Stimulated activated naive CD8-positive, alpha-beta T cell treated with anti-CD3 and anti-CD28 coated beads, Interleukin-15, amount 100 ng/mL, for 72 hours (primary cell): ENCODE measurements at regions not wholly inside any gene's neighbourhood (a gene's known extent, or its start where the extent isn't known, plus 50 kb on each side); places are given as distances from the start of the nearest gene placed in this dataset.

Experiments
- ATAC-seq: fragments of 150-1000 bp; cut with Tn5 transposase; 2 replicates; pipeline ENCODE4 v1.10.0; 2021; ENCODE audit warnings: mild to moderate bottlenecking, moderate library complexity
- DNase-seq, 2 donors: peaks; one replicate each; pipeline ENCODE4 v3.0.0; 2021 to 2022
- H3K27ac Mint-ChIP-seq, 2 donors: one replicate each; pipeline ENCODE4 v1.8.0; 2022; ENCODE audit warnings: mild to moderate bottlenecking in 2 of 2, mixed read lengths in 2 of 2, moderate library complexity in 2 of 2
- H3K27me3 Mint-ChIP-seq: one replicate; pipeline ENCODE4 v1.8.0; 2022; ENCODE audit warnings: mixed read lengths
- H3K4me1 Mint-ChIP-seq: one replicate; pipeline ENCODE4 v1.8.0; 2022; ENCODE audit warnings: mild to moderate bottlenecking, mixed read lengths
- H3K4me3 Mint-ChIP-seq, 2 donors: one replicate each; pipeline ENCODE4 v1.8.0; 2022; ENCODE audit warnings: mild to moderate bottlenecking in 2 of 2, mixed read lengths in 2 of 2, moderate library complexity in 1 of 2
- H3K9me3 Mint-ChIP-seq, 2 donors: one replicate each; pipeline ENCODE4 v1.8.0; 2022; ENCODE audit warnings: mixed read lengths in 2 of 2

GRCh38 chr13:75945841-75946482, 309.8 kb downstream of the LMO7 start:
- H3K9me3 Mint-ChIP-seq: no peaks in the 10 kb centered on the region
- no peaks in the 10 kb centered on the region for H3K27me3 Mint-ChIP-seq
- H3K27ac Mint-ChIP-seq: no peak overlapping the region
- H3K4me1 Mint-ChIP-seq: no peaks in the 10 kb centered on the region
- DNase-seq (no peak), ATAC-seq (no peak)
- no peak overlapping the region for H3K4me3 Mint-ChIP-seq

GRCh38 chr13:75938811-75939560, 302.9 kb downstream of the LMO7 start:
- ATAC-seq: no peak

GRCh38 chr13:75936791-75937190, 300.7 kb downstream of the LMO7 start:
- Mint-ChIP-seq H3K27ac (no peak overlapping the region), H3K4me1 (no peaks in the 10 kb centered on the region), H3K9me3 (no peaks in the 10 kb centered on the region), H3K4me3 (no peak overlapping the region), H3K27me3 (no peaks in the 10 kb centered on the region)
- DNase-seq (no peak), ATAC-seq (no peak)

More at GRCh38 chr13:75938811-75939560, 302.9 kb downstream of the LMO7 start:
- no peaks in the 10 kb centered on the region for H3K4me1 Mint-ChIP-seq
- H3K27ac Mint-ChIP-seq: no peak overlapping the region
- no peaks in the 10 kb centered on the region for H3K9me3 Mint-ChIP-seq
- DNase-seq: no peak
- H3K27me3 Mint-ChIP-seq: no peaks in the 10 kb centered on the region
- no peak overlapping the region for H3K4me3 Mint-ChIP-seq

- Mint-ChIP-seq H3K4me3 (no peak overlapping the region), H3K27me3 (peaks cover 5% of the 10 kb centered on the region), H3K4me1 (no peaks in the 10 kb centered on the region), H3K27ac (no peak overlapping the region), H3K9me3 (no peaks in the 10 kb centered on the region)
- no peak for DNase-seq
- no peak for ATAC-seq
These were observed 299.7 kb downstream of the LMO7 start for GRCh38 chr13:75935805-75936204.

- no peak overlapping the region for H3K27ac Mint-ChIP-seq
- H3K4me1 Mint-ChIP-seq: no peaks in the 10 kb centered on the region
- ATAC-seq (no peak), DNase-seq (no peak)
- H3K9me3 Mint-ChIP-seq: no peaks in the 10 kb centered on the region
- no peak overlapping the region for H3K4me3 Mint-ChIP-seq
- H3K27me3 Mint-ChIP-seq: peaks cover 8% of the 10 kb centered on the region
These were observed 298.8 kb downstream of the LMO7 start for GRCh38 chr13:75934889-75935288.

- DNase-seq (no peak), ATAC-seq (no peak)
- H3K27ac Mint-ChIP-seq: no peak overlapping the region
- H3K9me3 Mint-ChIP-seq: no peaks in the 10 kb centered on the region
- peaks cover 8% of the 10 kb centered on the region for H3K27me3 Mint-ChIP-seq
- no peaks in the 10 kb centered on the region for H3K4me1 Mint-ChIP-seq
- H3K4me3 Mint-ChIP-seq: no peak overlapping the region
These were observed 296.5 kb downstream of the LMO7 start for GRCh38 chr13:75932636-75933035.

GRCh38 chr13:75931116-75931515, 295.0 kb downstream of the LMO7 start:
- Mint-ChIP-seq H3K27ac (no peak overlapping the region), H3K4me1 (no peaks in the 10 kb centered on the region), H3K9me3 (no peaks in the 10 kb centered on the region), H3K4me3 (no peak overlapping the region), H3K27me3 (peaks cover 8% of the 10 kb centered on the region)
- DNase-seq (no peak), ATAC-seq (no peak)

GRCh38 chr13:75929076-75929475, 292.9 kb downstream of the LMO7 start:
- no peaks in the 10 kb centered on the region for H3K9me3 Mint-ChIP-seq
- no peaks in the 10 kb centered on the region for H3K4me1 Mint-ChIP-seq
- peaks cover 8% of the 10 kb centered on the region for H3K27me3 Mint-ChIP-seq
- ATAC-seq (no peak), DNase-seq (no peak)
- H3K4me3 Mint-ChIP-seq: no peak overlapping the region
- H3K27ac Mint-ChIP-seq: no peak overlapping the region

- ATAC-seq (no peak), DNase-seq (no peak)
- no peaks in the 10 kb centered on the region for H3K9me3 Mint-ChIP-seq
- no peaks in the 10 kb centered on the region for H3K4me1 Mint-ChIP-seq
- H3K27ac Mint-ChIP-seq: no peak overlapping the region
- peaks cover 14% of the 10 kb centered on the region for H3K27me3 Mint-ChIP-seq
- no peak overlapping the region for H3K4me3 Mint-ChIP-seq
These were observed 291.1 kb downstream of the LMO7 start for GRCh38 chr13:75927183-75927669.

GRCh38 chr13:75920536-75920935, 284.4 kb downstream of the LMO7 start:
- ATAC-seq (no peak), DNase-seq (no peak)
- no peaks in the 10 kb centered on the region for H3K9me3 Mint-ChIP-seq
- H3K27me3 Mint-ChIP-seq: peaks cover 6% of the 10 kb centered on the region
- H3K4me3 Mint-ChIP-seq: no peak overlapping the region
- no peak overlapping the region for H3K27ac Mint-ChIP-seq
- H3K4me1 Mint-ChIP-seq: no peaks in the 10 kb centered on the region

- no peak for DNase-seq
- ATAC-seq: no peak
- H3K27me3 Mint-ChIP-seq: peaks cover 6% of the 10 kb centered on the region
- no peak overlapping the region for H3K4me3 Mint-ChIP-seq
- H3K4me1 Mint-ChIP-seq: no peaks in the 10 kb centered on the region
- H3K9me3 Mint-ChIP-seq: no peaks in the 10 kb centered on the region
- no peak overlapping the region for H3K27ac Mint-ChIP-seq
These were observed 283.6 kb downstream of the LMO7 start for GRCh38 chr13:75919660-75920199.

GRCh38 chr13:75915066-75915465, 278.9 kb downstream of the LMO7 start:
- Mint-ChIP-seq H3K27ac (no peak overlapping the region), H3K4me1 (no peaks in the 10 kb centered on the region), H3K27me3 (no peaks in the 10 kb centered on the region), H3K4me3 (no peak overlapping the region), H3K9me3 (no peaks in the 10 kb centered on the region)
- DNase-seq (no peak), ATAC-seq (no peak)

- DNase-seq (no peak), ATAC-seq (no peak)
- no peak overlapping the region for H3K27ac Mint-ChIP-seq
- no peaks in the 10 kb centered on the region for H3K9me3 Mint-ChIP-seq
- H3K27me3 Mint-ChIP-seq: no peaks in the 10 kb centered on the region
- no peaks in the 10 kb centered on the region for H3K4me1 Mint-ChIP-seq
- no peak overlapping the region for H3K4me3 Mint-ChIP-seq
These were observed 277.8 kb downstream of the LMO7 start for GRCh38 chr13:75913925-75914324.

GRCh38 chr13:75910591-75910990, 274.5 kb downstream of the LMO7 start:
- peaks cover 21% of the 10 kb centered on the region for H3K27me3 Mint-ChIP-seq
- ATAC-seq (no peak), DNase-seq (no peak)
- no peaks in the 10 kb centered on the region for H3K9me3 Mint-ChIP-seq
- H3K4me3 Mint-ChIP-seq: no peak overlapping the region
- no peak overlapping the region for H3K27ac Mint-ChIP-seq
- H3K4me1 Mint-ChIP-seq: no peaks in the 10 kb centered on the region
